Fibroblast of the aortic adventitia (primary cell): ENCODE measurements at regions not wholly inside any gene's neighbourhood (a gene's known extent, or its start where the extent isn't known, plus 50 kb on each side); places are given as distances from the start of the nearest gene placed in this dataset.

ENCODE experiments used
- DNase-seq: peaks from one replicate; pipeline ENCODE4 v3.0.0-alpha.2; 2010; ENCODE audit warnings: low read depth
- H3K4me3 ChIP-seq: 2 replicates; pipeline ENCODE4 v1.5.1; 2011; ENCODE audit warnings: low read depth, mild to moderate bottlenecking, control low read depth, low read length, moderate library complexity
- CTCF ChIP-seq: IDR thresholded peaks from 2 replicates; pipeline ENCODE4 v1.5.1; 2011; ENCODE audit warnings: mild to moderate bottlenecking, low read length, control low read depth, inconsistent platforms; ENCODE audit not compliant: insufficient read depth

DNA sequence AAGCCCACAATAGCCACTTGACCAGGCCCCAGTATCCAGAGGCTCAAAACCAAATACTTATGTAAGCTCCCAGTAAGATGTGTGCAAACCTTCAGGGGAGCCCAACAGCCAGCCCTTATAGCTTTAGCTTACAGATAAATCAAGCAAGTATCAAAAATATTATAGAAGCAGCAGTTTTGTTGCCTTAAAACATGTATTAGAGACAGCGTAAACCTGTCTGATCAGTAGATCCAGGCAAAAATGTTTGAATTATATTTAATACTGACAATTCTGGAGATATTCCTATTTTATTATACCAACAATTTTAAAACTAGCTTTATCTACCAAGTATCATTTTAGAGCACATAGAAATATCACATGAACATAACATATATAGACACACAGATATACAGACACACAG lies 365.6 kb upstream of the KLF4 start:
- H3K4me3 ChIP-seq, result no peak overlapping the region
- DNase-seq, result no peak
- no peak for TF ChIP-seq CTCF

DNA sequence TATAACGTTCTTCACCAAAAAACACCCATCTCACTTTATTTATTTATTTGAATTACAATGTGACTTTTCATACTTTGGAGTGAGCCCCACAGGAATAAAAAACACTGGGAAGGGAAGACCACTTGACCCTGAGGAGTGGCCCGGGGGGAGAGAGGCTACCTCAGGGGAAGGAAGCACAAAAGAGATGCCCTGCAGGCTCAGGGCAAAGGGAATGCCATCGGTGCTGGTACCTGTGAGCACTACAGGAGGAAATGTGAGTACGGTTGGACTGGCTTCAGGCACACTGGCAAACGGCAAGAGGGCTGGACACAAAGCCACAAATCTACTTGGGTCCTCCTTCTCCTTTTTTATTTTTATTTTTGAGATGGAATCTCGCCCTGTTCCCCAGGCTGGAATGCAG lies 363.9 kb upstream of the KLF4 start:
- H3K4me3 ChIP-seq, result no peak overlapping the region
- DNase-seq, result no peak
- TF ChIP-seq CTCF, result no peak

- H3K4me3 ChIP-seq, result no peak overlapping the region
- no peak for TF ChIP-seq CTCF
- DNase-seq, result no peak
These were observed 363.3 kb upstream of the KLF4 start for GRCh38 chr9:107852891-107853290.

GRCh38 chr9:107850653-107851052 lies 361.1 kb upstream of the KLF4 start:
- H3K4me3 ChIP-seq, result no peak overlapping the region
- TF ChIP-seq CTCF, result no peak
- no peak for DNase-seq

DNA sequence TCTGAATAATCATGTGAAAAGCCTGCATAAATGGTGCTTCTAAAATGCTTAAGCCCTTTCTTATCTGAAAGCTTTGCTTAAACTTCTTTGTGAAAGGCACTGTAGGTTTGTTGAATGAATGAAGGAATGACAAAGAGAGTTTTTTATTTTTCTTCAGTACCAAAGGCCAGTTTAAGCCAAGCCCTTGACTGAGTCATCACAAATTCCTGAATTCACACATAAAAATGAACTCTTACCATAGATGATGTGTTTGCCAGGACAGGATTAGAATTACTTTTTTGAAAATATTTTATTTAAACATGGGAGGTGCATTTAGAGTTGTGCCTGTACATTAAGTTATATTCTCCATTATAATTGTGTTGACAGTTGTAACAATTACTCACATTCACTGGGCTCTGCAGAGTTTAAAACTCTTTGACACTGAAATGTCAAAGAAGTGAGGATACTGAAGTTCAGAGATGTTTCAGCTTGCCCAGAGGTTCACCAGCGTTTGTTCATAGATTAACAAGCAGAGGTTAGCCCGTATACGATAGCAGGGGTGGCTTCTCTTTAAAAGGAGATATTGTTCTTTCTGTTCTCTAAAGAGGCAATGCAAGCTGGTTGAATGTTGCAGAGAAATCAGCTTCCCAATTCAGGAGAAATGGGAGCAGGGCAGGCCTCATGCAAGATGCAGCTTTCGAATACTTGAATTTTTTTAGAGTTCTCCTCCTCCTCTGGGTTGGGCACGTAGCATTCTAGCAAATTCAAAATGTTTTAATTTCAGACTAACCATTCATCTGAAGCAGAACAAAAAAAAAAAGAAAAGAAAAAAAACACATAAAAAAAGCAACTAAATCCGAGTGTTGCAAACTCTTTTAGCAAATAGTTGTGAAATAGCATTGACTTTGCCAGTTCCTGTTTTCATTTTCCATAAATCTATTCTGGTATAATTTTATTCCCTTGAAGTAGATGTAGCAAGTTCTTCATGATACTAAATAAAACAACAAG lies 358.7 kb upstream of the KLF4 start:
- H3K4me3 ChIP-seq, result no peak overlapping the region
- peak; percentile 78 for DNase-seq
- TF ChIP-seq CTCF, result no peak

GRCh38 chr9:107842530-107842929 lies 353.0 kb upstream of the KLF4 start:
- TF ChIP-seq CTCF, result no peak
- no peak for DNase-seq
- H3K4me3 ChIP-seq, result no peak overlapping the region
